NCI-H146 (cell line): ENCODE measurements at regions not wholly inside any gene's neighbourhood (a gene's known extent, or its start where the extent isn't known, plus 50 kb on each side); places are given as distances from the start of the nearest gene placed in this dataset.
A peak's percentile ranks its signal among the peaks of the same experiment; 100 is the strongest.

Source experiments
- DNase-seq: peaks from one replicate; lab custom pipeline; 2025; lab: John Stamatoyannopoulos, UW

- DNase-seq, result no peak
Observed at GRCh38 chr2:6744038-6744437, 121.7 kb downstream of the CMPK2 start.

GRCh38 chr2:6747433-6747832, 118.3 kb downstream of the CMPK2 start:
- DNase-seq, result no peak

GRCh38 chr2:6748406-6749067, 117.2 kb downstream of the CMPK2 start:
- peak; percentile 94 for DNase-seq

GRCh38 chr2:6749962-6750361, 115.7 kb downstream of the CMPK2 start:
- no peak for DNase-seq

- DNase-seq, result peak; percentile 28
Observed at GRCh38 chr2:6750411-6751158, 115.1 kb downstream of the CMPK2 start.

GRCh38 chr2:6754419-6754818, 111.3 kb downstream of the CMPK2 start:
- peak; percentile 21 for DNase-seq

GRCh38 chr2:6755456-6755855, 110.3 kb downstream of the CMPK2 start:
- no peak for DNase-seq

- DNase-seq, result peak; percentile 81
Observed at GRCh38 chr2:6757215-6757614, 108.5 kb downstream of the CMPK2 start.

- no peak for DNase-seq
Observed at GRCh38 chr2:6759689-6760088, 106.0 kb downstream of the CMPK2 start.

GRCh38 chr2:6760132-6760531, 105.6 kb downstream of the CMPK2 start:
- no peak for DNase-seq

- DNase-seq, result peak; percentile 84
Observed at GRCh38 chr2:6764968-6765723, 100.6 kb downstream of the CMPK2 start.

GRCh38 chr2:6769346-6769745, 96.4 kb downstream of the CMPK2 start:
- no peak for DNase-seq

- DNase-seq, result no peak
Observed at GRCh38 chr2:6770006-6770405, 95.7 kb downstream of the CMPK2 start.

- DNase-seq, result peak; percentile 96
Observed at GRCh38 chr2:6771634-6772611, 93.8 kb downstream of the CMPK2 start.

- DNase-seq, result peak; percentile 90
Observed at GRCh38 chr2:6773007-6773693, 92.6 kb downstream of the CMPK2 start.

- DNase-seq, result no peak
Observed at GRCh38 chr2:6773694-6774044, 92.0 kb downstream of the CMPK2 start.

GRCh38 chr2:6776125-6776524, 89.6 kb downstream of the CMPK2 start:
- DNase-seq, result no peak

- DNase-seq, result no peak
Observed at GRCh38 chr2:6777626-6778025, 88.1 kb downstream of the CMPK2 start.

- DNase-seq, result peak; percentile 59
Observed at GRCh38 chr2:6780765-6781274, 84.9 kb downstream of the CMPK2 start.

GRCh38 chr2:6782517-6783237, 83.0 kb downstream of the CMPK2 start:
- DNase-seq, result no peak
